Gastroesophageal sphincter (tissue), 4 donors: ENCODE measurements at regions not wholly inside any gene's neighbourhood (a gene's known extent, or its start where the extent isn't known, plus 50 kb on each side); places are given as distances from the start of the nearest gene placed in this dataset.

Source experiments
- ATAC-seq: fragments of 150-250 bp; one replicate; pipeline ENCODE4 v1.9.1; 2016; ENCODE audit warnings: mild to moderate bottlenecking, moderate library complexity
- H3K27ac ChIP-seq, 4 donors: fragments of 200-600 bp; sonication (generic) in 3 of 4; 1 replicate in 3 of 4; 2 replicates in 1 of 4; pipeline ENCODE4 v1.5.1; 2016 to 2019
- H3K27me3 ChIP-seq: fragments of 200-600 bp; sonication (generic); one replicate; pipeline ENCODE4 v1.5.1; 2019
- H3K36me3 ChIP-seq, 2 donors: fragments of 200-600 bp; sonication (generic); one replicate each; pipeline ENCODE4 v1.5.1; 2019; ENCODE audit warnings: control low read depth in 1 of 2
- H3K4me1 ChIP-seq, 3 donors: fragments of 200-600 bp; sonication (generic); 1 replicate in 2 of 3; 2 replicates in 1 of 3; pipeline ENCODE4 v1.5.1; 2016 to 2019; ENCODE audit warnings: control low read depth in 2 of 3
- H3K4me3 ChIP-seq, 2 donors: fragments of 200-600 bp; sonication (generic); one replicate each; pipeline ENCODE4 v1.5.1; 2019; ENCODE audit warnings: mild to moderate bottlenecking in 1 of 2, moderate library complexity in 1 of 2
- H3K9me3 ChIP-seq, 3 donors: fragments of 200-600 bp; sonication (generic); one replicate each; pipeline ENCODE4 v1.5.1; 2017 to 2019; ENCODE audit warnings: control low read depth in 2 of 3
- CTCF ChIP-seq, 4 experiments: fragments of 200-600 bp in 2 of 4; fragments of 450-650 bp in 2 of 4; sonication (generic) in 1 of 4; IDR thresholded peaks; one replicate each; pipeline ENCODE4 v1.5.1; 2017 to 2019; ENCODE audit warnings: antibody characterized with exemption in 4 of 4, mild to moderate bottlenecking in 2 of 4, moderate library complexity in 2 of 4
- EP300 ChIP-seq: sonication (generic); formaldehyde crosslinking; IDR thresholded peaks from one replicate; pipeline ENCODE4 v1.6.1; 2017; ENCODE audit warnings: antibody characterized with exemption, mild to moderate bottlenecking
- POLR2A ChIP-seq, 2 donors: fragments of 450-650 bp; IDR thresholded peaks; one replicate each; pipeline ENCODE4 v1.6.1; 2017; ENCODE audit warnings: antibody characterized with exemption in 2 of 2, mild to moderate bottlenecking in 2 of 2, moderate library complexity in 1 of 2
- POLR2AphosphoS5 ChIP-seq: sonication (generic); formaldehyde crosslinking; IDR thresholded peaks from one replicate; pipeline ENCODE4 v1.6.1; 2017; ENCODE audit warnings: antibody characterized with exemption
- WGBS, 2 donors: methylation state at CpG; one replicate each; pipeline ENCODE4 v1.1.5; 2018; ENCODE audit warnings: low coverage in 1 of 2; 5-methylcytosine and 5-hydroxymethylcytosine counted together

- no peak overlapping the region for H3K27ac ChIP-seq
- TF ChIP-seq EP300 = no peak
- no peak for TF ChIP-seq CTCF (IDR thresholded peaks at IDR 0.05)
- no peak for TF ChIP-seq POLR2A (IDR thresholded peaks at IDR 0.05)
- TF ChIP-seq POLR2AphosphoS5 = no peak
- no peaks in the 10 kb centered on the region for H3K9me3 ChIP-seq
- no peaks in the 10 kb centered on the region for H3K4me1 ChIP-seq
- no peak overlapping the region for H3K4me3 ChIP-seq
- H3K36me3 ChIP-seq = no peaks in the 10 kb centered on the region
- 75 to 100% methylated on average over 1 to 2 of the region's 2 CpGs for WGBS, 2 donors
- peaks cover 3% of the 10 kb centered on the region for H3K27me3 ChIP-seq
- no peak for ATAC-seq
Observed at GRCh38 chr2:220220009-220220408, 592.6 kb downstream of the SLC4A3 start.

- H3K9me3 ChIP-seq = no peaks in the 10 kb centered on the region
- peaks cover 3% of the 10 kb centered on the region for H3K27me3 ChIP-seq
- no peaks in the 10 kb centered on the region for H3K36me3 ChIP-seq
- no peaks in the 10 kb centered on the region for H3K4me1 ChIP-seq
- ATAC-seq = no peak
- no peak overlapping the region for H3K27ac ChIP-seq
- TF ChIP-seq CTCF (IDR thresholded peaks at IDR 0.05) (no peak), POLR2AphosphoS5 (no peak), EP300 (no peak), POLR2A (IDR thresholded peaks at IDR 0.05) (no peak)
- no peak overlapping the region for H3K4me3 ChIP-seq
- 68 to 72% methylated on average over 5 of the region's 5 CpGs for WGBS, 2 donors
Observed at GRCh38 chr2:220221992-220222391, 594.6 kb downstream of the SLC4A3 start.

- Histone ChIP-seq H3K4me1 (no peaks in the 10 kb centered on the region), H3K4me3 (no peak overlapping the region), H3K9me3 (no peaks in the 10 kb centered on the region), H3K27me3 (no peaks in the 10 kb centered on the region), H3K36me3 (no peaks in the 10 kb centered on the region), H3K27ac (no peak overlapping the region)
- no peak for TF ChIP-seq POLR2A (IDR thresholded peaks at IDR 0.05)
- no peak for TF ChIP-seq EP300
- TF ChIP-seq CTCF (IDR thresholded peaks at IDR 0.05) = no peak
- no peak for TF ChIP-seq POLR2AphosphoS5
- ATAC-seq = no peak
- 80% methylated on average over 1 to 2 of the region's 4 CpGs for WGBS, 2 donors
Observed at GRCh38 chr2:220224691-220225543, 597.5 kb downstream of the SLC4A3 start.

GRCh38 chr2:220226076-220226475 is 598.6 kb downstream of the SLC4A3 start:
- no peaks in the 10 kb centered on the region for H3K27me3 ChIP-seq
- no peak overlapping the region for H3K27ac ChIP-seq
- WGBS, 2 donors = 96% methylated on average over 2 of the region's 2 CpGs; no CpG with 5 or more reads in 1 of the 2 donors
- H3K4me1 ChIP-seq = no peaks in the 10 kb centered on the region
- H3K9me3 ChIP-seq = no peaks in the 10 kb centered on the region
- ATAC-seq = no peak
- no peaks in the 10 kb centered on the region for H3K36me3 ChIP-seq
- TF ChIP-seq POLR2A (IDR thresholded peaks at IDR 0.05) (no peak), POLR2AphosphoS5 (no peak), EP300 (no peak), CTCF (IDR thresholded peaks at IDR 0.05) (no peak)
- no peak overlapping the region for H3K4me3 ChIP-seq

- no peak for ATAC-seq
- no peak overlapping the region for H3K27ac ChIP-seq
- no peaks in the 10 kb centered on the region for H3K36me3 ChIP-seq
- no peaks in the 10 kb centered on the region for H3K9me3 ChIP-seq
- no peak for TF ChIP-seq CTCF (IDR thresholded peaks at IDR 0.05)
- TF ChIP-seq EP300 = no peak
- no peak for TF ChIP-seq POLR2AphosphoS5
- TF ChIP-seq POLR2A (IDR thresholded peaks at IDR 0.05) = no peak
- no peaks in the 10 kb centered on the region for H3K4me1 ChIP-seq
- H3K4me3 ChIP-seq = no peak overlapping the region
- 78 to 83% methylated on average over 1 of the region's 1 CpG for whole genome bisulfite sequencing, 2 donors
- no peaks in the 10 kb centered on the region for H3K27me3 ChIP-seq
Observed at GRCh38 chr2:220226546-220226945, 599.1 kb downstream of the SLC4A3 start.
